ENCODE measurements at regions not wholly inside any gene's neighbourhood (a gene's known extent, or its start where the extent isn't known, plus 50 kb on each side); places are given as distances from the start of the nearest gene placed in this dataset.
"Not testable (repeated sequence)": the region's sequence is repeated elsewhere in the genome, so short reads cannot be mapped to it uniquely, and the experiment has no call there.

DNA sequence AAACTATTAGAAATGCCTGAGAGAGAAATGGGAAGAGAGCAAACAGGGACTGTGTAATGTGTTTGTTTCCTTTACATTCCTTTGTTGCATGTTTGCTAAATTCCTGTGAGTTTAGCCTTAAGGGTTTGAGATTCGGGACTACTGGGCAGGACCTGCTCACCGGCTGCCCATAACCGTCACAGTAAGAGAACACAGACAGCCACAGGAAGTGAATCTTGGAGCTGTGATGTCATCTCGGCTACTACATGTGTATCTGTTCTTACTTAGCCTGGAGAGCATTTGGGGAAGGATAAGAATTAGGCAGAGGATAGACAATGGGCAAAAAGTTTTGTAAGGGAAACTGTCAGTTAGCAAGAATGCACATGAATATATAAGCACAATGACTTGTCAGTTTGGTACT is 485.1 kb upstream of the KLF6 start:
- ChIA-PET CTCF (interaction anchor here (0.6 to 1.0 kb wide), 5 partner anchors 9 to 387 kb away, joined by 3 to 4 read pairs (median 3); no protein-coding TSS in a partner anchor), POLR2A (interaction anchor here (0.5 to 6.5 kb wide), 11 partner anchors 9 to 766 kb away, joined by 3 to 59 read pairs (median 3); partner anchors contain the start of gene KLF6)
- DNase-seq (ENCODE audit: unreplicated experiment), result peak; percentile 47
- TF ChIP-seq CTCF (IDR thresholded peaks at IDR 0.05; ENCODE audit: unreplicated experiment), result no peak
- peak overlapping the region; percentile 54 for H3K27ac Mint-ChIP-seq (ENCODE audit: low read depth, unreplicated experiment)
- H3K4me1 Mint-ChIP-seq (ENCODE audit: insufficient read depth, unreplicated experiment), result peaks cover 34% of the 10 kb centered on the region
- intact Hi-C loops (cut with micrococcal nuclease), result no loop called here
- BruUV-seq (replicated peaks), result no TSS peak
- H3K36me3 Mint-ChIP-seq (ENCODE audit: insufficient read depth, unreplicated experiment), result no peaks in the 10 kb centered on the region
- no peaks in the 10 kb centered on the region for H3K9me3 Mint-ChIP-seq (ENCODE audit: unreplicated experiment)
- H3K4me3 Mint-ChIP-seq (ENCODE audit: unreplicated experiment), result no peak overlapping the region
- no peaks in the 10 kb centered on the region for H3K27me3 Mint-ChIP-seq (ENCODE audit: insufficient read depth, unreplicated experiment)

DNA sequence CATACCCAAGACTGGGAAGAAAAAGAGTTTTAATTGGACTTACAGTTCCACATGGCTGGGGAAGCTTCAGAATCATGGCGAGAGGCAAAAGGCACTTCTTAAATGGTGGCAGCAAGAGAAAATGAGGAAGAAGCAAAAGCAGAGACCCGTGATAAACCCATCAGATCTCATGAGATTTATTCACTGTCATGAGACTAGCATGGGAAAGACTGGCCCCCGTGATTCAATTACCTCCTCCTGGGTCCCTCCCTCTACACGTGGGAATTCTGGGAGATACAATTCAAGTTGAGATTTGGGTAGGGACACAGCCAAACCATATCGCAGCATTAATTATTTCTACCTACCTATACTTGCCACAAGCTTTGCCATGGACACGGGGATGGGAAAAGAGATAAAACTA is 483.5 kb upstream of the KLF6 start:
- H3K27me3 Mint-ChIP-seq (ENCODE audit: insufficient read depth, unreplicated experiment); H3K9me3 Mint-ChIP-seq (ENCODE audit: unreplicated experiment); intact Hi-C loops (cut with micrococcal nuclease); H3K36me3 Mint-ChIP-seq (ENCODE audit: insufficient read depth, unreplicated experiment); BruUV-seq (replicated peaks); DNase-seq (ENCODE audit: unreplicated experiment); H3K4me3 Mint-ChIP-seq (ENCODE audit: unreplicated experiment): not testable (repeated sequence)
- ChIA-PET CTCF (interaction anchor here (0.6 to 0.9 kb wide), 2 partner anchors 79 to 86 kb away, joined by 3 read pairs; no protein-coding TSS in a partner anchor), POLR2A (interaction anchor here (0.8 to 6.5 kb wide), 6 partner anchors 8 to 498 kb away, joined by 3 to 59 read pairs (median 4); partner anchors contain the start of gene KLF6)
- H3K4me1 Mint-ChIP-seq (ENCODE audit: insufficient read depth, unreplicated experiment), result peaks cover 34% of the 10 kb centered on the region
- peak overlapping the region; percentile 89 for H3K27ac Mint-ChIP-seq (ENCODE audit: low read depth, unreplicated experiment)

DNA sequence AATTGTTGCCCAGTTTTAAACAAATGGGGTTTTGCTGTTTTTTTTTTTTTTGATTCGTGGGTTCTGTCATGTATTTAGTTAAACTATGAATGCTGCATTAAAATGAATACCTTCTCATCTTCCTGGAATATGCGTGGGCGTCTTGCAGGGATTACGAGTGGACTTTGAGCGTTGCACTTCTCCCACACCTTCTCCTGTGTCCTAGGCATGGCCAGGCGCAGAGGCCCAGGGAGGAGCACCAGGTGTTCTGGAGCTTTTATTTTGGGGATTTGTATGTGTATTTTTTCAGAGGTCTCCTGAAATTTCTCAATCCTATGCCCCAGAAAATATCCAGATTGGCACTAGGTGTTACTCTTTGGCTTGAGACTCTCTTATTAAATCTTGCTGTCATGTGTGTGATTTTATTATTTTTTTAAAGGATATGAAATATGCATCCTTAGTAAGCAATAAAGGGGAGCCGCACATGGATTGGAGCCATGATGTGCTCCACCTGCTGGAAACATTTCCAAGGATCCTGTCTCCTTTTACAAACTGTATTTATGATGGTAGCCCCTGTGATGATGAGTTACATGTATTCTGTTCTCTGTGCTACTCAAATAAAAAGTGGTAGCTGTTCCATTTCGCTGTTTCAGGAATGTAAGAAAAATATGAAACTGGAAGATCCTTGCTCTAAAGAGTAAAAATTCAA is 482.2 kb upstream of the KLF6 start:
- Mint-ChIP-seq H3K4me3 (ENCODE audit: unreplicated experiment) (no peak overlapping the region), H3K36me3 (ENCODE audit: insufficient read depth, unreplicated experiment) (no peaks in the 10 kb centered on the region), H3K4me1 (ENCODE audit: insufficient read depth, unreplicated experiment) (peaks cover 39% of the 10 kb centered on the region), H3K27me3 (ENCODE audit: insufficient read depth, unreplicated experiment) (no peaks in the 10 kb centered on the region), H3K9me3 (ENCODE audit: unreplicated experiment) (no peaks in the 10 kb centered on the region), H3K27ac (ENCODE audit: low read depth, unreplicated experiment) (peak overlapping the region; percentile 89)
- ChIA-PET POLR2A (interaction anchor here (0.6 to 6.5 kb wide), 20 partner anchors 9 to 505 kb away, joined by 3 to 59 read pairs (median 3); partner anchors contain the start of gene KLF6), CTCF (interaction anchor here (0.6 to 2.1 kb wide), 3 partner anchors 10 to 390 kb away, joined by 3 to 4 read pairs (median 3); no protein-coding TSS in a partner anchor)
- no TSS peak for BruUV-seq (replicated peaks)
- DNase-seq (ENCODE audit: unreplicated experiment), result peak; percentile 34
- intact Hi-C loops (cut with micrococcal nuclease), result loop anchor here (1.0 kb wide), 1 partner anchor 485 kb away; no protein-coding TSS in a partner anchor
- peak; percentile 21 for TF ChIP-seq CTCF (IDR thresholded peaks at IDR 0.05; ENCODE audit: unreplicated experiment)

GRCh38 chr10:4266416-4267085 is 481.5 kb upstream of the KLF6 start:
- intact Hi-C loops (cut with micrococcal nuclease), result loop anchor here (1.0 kb wide), 1 partner anchor 484 kb away; no protein-coding TSS in a partner anchor
- peak overlapping the region; percentile 89 for H3K27ac Mint-ChIP-seq (ENCODE audit: low read depth, unreplicated experiment)
- H3K36me3 Mint-ChIP-seq (ENCODE audit: insufficient read depth, unreplicated experiment), result peaks cover 6% of the 10 kb centered on the region
- no TSS peak for BruUV-seq (replicated peaks)
- no peak overlapping the region for H3K4me3 Mint-ChIP-seq (ENCODE audit: unreplicated experiment)
- ChIA-PET POLR2A (interaction anchor here (0.5 to 6.5 kb wide), 20 partner anchors 16 to 505 kb away, joined by 3 to 59 read pairs (median 3); partner anchors contain the start of gene KLF6), CTCF (interaction anchor here (0.6 to 2.1 kb wide), 2 partner anchors 10 to 390 kb away, joined by 3 to 4 read pairs; no protein-coding TSS in a partner anchor)
- peak; percentile 71 for DNase-seq (ENCODE audit: unreplicated experiment)
- H3K9me3 Mint-ChIP-seq (ENCODE audit: unreplicated experiment), result no peaks in the 10 kb centered on the region
- peaks cover 39% of the 10 kb centered on the region for H3K4me1 Mint-ChIP-seq (ENCODE audit: insufficient read depth, unreplicated experiment)
- TF ChIP-seq CTCF (IDR thresholded peaks at IDR 0.05; ENCODE audit: unreplicated experiment), result no peak
- H3K27me3 Mint-ChIP-seq (ENCODE audit: insufficient read depth, unreplicated experiment), result no peaks in the 10 kb centered on the region
